ENCODE measurements at regions not wholly inside any gene's neighbourhood (a gene's known extent, or its start where the extent isn't known, plus 50 kb on each side); places are given as distances from the start of the nearest gene placed in this dataset.

DNA sequence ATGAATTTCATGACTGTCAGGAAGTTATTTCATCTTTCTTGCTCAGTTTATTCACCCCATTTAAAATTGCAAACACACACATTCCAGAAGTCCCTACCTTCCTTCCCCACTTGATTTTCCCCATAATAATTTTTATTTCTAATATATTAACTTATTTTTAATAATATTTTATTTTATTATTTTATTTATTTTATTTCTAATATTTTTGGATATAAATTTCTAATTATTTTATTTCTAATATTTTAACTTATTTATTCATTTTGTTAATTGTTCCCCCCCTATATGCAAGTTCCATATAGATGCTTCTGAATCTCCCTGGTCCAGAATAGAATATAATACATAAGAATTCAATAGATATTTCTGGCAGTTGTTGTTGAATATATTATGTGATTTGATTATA, 293.7 kb upstream of the CPEB2 start:
- DNase-seq (ENCODE audit: low spot score): no peak

DNA sequence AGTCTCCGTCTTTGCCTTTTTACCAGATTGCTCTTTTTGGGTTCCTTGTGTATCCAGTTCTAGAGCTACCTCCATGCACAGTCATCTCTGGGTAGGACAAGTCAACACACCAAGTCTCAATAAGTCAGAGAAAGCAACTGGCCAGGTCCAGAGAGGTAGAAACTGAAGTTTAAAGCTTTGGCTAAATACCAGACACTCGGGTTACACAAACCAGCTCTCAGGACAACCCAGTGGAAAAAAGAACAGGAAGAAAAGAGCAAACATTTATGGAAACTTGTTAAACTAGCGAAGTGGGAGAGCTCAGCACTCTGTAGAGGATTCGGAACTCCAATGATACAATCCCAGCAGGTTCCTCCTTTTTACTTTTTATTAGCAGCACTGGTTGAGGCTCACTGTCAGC, 291.0 kb upstream of the CPEB2 start:
- DNase-seq (ENCODE audit: low spot score): no peak

DNA sequence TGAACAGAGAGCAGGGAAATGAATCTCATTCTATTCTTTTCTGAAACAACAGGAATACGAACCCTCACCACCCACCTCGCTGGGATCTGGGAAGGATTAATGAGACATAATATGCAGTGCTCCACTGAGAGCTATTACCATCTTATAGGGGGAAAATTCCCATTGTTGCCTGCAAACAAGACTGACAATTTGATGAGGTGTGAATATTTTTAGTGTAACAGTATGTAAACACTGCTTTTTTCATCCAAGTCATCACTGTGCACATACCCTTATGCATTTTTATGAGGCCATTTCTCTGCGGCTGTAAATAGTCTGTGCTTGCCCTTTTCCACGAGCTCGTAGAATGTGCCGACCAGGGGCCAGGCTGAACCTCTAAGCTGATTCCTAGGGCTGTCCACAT, 285.6 kb upstream of the CPEB2 start:
- DNase-seq (ENCODE audit: low spot score): no peak

- DNase-seq (ENCODE audit: low spot score): no peak
Measured at GRCh38 chr4:14719053-14719452, 283.2 kb upstream of the CPEB2 start.

GRCh38 chr4:14726441-14726840, 275.8 kb upstream of the CPEB2 start:
- no peak for DNase-seq (ENCODE audit: low spot score)

- DNase-seq (ENCODE audit: low spot score): no peak
Measured at GRCh38 chr4:14726877-14727361, 275.4 kb upstream of the CPEB2 start.

DNA sequence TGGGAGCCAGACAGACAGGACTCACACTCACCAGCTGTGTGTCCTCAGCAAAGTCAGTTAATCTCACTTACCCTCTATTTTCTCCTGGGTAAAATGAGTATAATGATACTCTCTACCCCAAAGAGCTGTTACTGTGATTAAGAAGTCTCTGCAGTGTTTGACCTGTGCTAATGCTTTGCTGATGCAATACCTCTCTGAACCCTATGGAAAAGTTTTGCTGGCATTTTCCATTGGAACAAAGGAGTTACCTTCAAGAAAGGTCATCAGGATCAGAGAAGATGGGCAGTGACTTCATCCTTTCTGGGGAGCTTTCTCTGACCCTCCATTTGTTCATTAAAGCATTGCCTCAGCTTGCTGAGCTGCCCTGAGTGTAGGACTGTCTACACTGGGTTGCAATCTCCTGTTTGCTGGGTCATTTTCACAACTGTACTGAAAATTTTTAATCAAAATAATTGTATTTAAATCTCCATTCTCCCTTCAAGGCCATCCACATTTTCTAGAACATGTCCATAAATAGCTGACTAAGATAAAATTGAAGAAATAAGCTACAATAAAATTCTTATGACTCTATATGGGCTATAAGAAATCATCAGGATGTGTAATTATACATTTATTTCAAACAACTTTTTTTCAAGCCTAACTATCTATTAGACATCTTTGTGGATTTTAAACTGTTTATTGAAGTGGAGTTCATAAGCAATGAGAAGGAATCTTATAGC, 272.8 kb upstream of the CPEB2 start:
- no peak for DNase-seq (ENCODE audit: low spot score)

DNA sequence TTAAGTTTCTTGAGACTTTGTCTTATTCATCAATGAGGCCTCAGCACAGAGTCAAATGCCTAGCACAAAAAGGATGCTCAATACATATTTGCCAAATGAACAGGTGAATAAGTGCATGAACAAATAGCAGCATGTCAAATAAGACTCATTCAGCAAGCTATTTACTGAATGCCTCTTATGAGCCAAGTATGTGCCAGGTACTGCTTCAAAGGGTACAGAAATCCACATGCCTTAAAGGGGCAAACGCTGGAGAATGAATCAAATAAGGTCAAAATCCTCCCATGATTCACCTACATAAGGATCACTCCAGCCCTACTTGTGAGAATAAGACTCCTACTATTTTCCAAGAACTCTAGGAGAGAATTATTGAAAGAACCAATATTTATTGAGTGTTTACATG, 260.2 kb upstream of the CPEB2 start:
- no peak for DNase-seq (ENCODE audit: low spot score)

DNA sequence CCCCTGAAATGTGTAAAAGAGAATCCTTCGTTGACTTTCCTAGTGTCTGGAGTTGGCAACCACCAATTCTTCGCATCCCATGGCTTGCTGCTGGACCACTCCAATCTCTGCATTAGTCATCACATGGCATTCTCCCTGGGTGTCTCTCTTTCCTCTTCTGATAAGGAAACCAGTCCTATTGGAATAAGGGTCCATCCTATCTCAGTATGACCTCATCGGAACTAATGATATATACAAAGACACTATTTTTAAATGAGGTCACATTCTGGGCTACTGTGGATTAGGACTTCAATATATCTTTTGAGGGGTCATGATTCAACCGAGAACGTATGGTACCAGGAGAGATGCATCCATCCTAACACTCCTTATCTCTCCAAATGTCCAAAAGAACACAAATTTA, 259.1 kb upstream of the CPEB2 start:
- no peak for DNase-seq (ENCODE audit: low spot score)

DNA sequence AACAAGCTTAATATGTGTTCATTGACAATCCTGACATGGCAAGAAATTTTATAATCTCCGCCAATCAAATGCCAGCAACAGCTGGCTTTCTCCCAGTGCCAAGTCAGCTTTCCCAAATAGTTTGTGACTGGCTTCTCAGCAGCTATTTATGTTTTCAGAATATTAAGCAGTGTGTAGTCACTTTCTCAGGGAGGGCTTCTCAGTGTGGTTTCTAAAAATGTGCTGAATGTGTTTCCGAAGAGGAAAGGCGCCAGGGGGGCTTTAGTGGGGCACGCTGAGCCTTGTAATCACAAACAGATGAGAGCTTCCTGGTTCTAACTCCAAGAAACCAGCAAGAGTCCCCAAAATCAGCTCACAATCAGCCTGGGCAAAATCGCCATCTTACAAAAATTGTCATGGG, 258.7 kb upstream of the CPEB2 start:
- DNase-seq (ENCODE audit: low spot score): no peak

DNA sequence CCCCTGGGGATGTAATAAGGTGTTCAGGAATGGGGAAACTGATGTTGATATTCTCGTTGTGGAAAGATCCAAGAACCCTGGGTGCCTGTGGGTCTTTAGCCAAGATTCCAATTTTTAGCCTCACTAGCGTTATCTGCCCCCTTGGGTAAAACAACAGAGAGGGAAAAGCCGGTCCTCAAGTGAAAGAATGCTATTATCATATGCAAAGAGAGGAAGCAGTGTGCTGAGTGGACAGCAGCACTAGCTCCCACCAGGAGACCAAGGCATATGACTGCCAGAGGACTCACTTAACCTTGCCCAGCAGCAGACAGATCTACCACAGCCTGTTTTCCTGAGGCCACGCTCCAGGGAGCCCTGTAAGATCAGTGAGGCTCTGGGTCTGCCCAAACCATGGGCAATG, 257.9 kb upstream of the CPEB2 start:
- DNase-seq (ENCODE audit: low spot score): no peak

DNA sequence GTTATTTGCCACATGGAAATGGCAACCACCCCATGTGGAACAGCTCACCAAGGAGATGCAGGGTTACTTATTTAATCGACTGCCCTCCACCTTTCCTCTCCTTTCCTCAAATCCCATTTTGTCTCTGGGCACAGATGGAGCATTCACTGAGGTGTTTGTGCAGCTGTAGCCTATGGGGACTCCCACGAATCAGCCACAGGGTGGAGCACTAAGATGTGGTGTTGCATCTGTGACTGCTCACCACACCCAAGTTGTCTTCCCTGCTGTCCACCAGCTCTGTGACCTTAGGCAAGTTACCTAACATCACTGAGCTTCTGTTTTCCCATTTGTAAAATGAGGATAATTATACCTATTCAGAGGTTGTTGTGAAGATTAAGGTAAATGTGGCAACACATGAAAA, 252.4 kb upstream of the CPEB2 start:
- DNase-seq (ENCODE audit: low spot score): peak; percentile 6

DNA sequence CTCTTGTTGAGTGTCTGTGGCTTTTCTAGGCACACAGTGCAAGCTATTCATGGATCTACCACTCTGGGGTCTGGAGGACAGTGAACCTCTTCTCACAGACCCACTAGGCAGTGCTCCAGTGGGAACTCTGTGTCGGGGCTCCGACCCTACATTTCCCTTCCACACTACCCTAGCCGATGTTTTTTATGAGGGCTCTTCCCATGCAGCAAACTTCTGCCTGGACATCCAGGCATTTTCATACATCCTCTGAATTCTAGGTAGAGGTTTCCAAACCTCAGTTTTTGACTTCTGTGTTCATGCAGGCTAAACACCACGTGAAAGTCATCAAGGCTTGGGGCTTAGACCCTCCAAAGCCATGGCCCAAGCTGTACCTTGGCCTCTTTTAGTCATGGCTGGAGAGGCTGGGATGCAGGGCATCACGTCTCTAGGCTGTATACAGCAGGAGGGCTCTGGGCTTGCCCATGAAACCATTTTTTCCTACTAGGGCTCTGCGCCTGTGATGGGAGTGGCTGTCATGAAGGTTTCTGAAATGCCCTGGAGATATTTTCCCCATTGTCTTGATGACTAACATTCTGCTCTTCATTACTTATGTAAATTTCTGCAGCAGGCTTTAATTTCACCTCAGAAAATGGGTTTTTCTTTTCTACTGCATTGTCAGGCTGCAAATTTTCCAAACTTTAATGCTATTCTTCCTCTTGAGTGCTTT, 249.8 kb upstream of the CPEB2 start:
- DNase-seq (ENCODE audit: low spot score): no peak

DNA sequence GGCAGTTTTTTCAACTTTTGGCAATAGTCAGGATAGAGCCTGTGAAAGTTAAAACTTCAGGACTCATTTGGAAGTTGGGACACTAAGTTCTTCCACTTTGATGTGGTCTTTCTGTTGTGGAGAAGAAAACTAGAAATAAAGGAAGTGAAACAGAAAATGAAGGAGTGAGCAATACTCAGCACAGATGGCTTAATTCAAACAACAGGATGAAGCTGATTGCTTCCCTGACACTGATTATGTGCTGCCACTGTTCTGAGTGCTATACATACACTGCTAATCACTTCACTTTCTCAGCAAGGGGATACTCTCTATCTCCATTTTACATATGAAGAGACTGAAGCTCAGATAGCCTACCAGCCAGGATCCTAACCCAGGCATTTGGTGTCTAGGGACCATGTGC, 235.1 kb upstream of the CPEB2 start:
- no peak for DNase-seq (ENCODE audit: low spot score)

DNA sequence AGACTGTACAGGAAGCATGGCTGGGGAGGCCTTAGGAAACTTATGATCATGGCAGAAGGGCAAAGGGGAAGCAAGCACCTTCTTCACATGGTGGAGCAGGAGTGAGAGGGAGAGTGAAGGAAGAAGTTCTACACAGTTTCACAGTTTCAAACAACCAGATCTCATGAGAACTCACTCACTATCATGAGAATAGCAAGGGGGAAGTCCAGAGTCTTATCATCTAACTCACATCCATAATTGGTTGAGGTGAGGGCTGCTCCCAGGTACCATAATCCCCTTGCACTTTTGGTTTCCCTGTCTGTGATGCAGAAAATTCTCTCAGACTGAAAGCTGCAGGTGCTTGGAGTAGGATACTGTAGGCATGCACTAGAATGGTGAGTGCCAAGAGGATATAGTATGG, 233.8 kb upstream of the CPEB2 start:
- no peak for DNase-seq (ENCODE audit: low spot score)

- no peak for DNase-seq (ENCODE audit: low spot score)
Measured at GRCh38 chr4:14769993-14770392, 232.3 kb upstream of the CPEB2 start.

DNA sequence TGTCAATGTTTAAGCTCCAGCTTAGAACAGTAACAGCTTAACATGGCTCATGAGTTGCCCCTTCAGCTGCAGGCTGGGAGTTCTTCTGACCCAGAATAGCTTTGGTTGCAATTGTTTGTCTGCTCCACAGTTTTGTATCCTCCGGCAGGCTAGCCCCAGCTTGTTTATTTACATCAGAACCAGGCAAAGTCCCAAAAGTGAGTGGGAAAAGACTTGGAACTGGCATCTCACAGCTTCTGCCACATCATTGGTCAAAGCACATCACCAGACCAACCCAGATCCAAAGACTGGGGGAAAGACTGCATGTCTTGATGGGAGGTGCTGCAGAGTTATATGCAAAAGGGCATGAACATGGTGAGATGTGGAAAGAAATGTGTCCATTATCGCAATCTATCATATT, 231.2 kb upstream of the CPEB2 start:
- no peak for DNase-seq (ENCODE audit: low spot score)

DNA sequence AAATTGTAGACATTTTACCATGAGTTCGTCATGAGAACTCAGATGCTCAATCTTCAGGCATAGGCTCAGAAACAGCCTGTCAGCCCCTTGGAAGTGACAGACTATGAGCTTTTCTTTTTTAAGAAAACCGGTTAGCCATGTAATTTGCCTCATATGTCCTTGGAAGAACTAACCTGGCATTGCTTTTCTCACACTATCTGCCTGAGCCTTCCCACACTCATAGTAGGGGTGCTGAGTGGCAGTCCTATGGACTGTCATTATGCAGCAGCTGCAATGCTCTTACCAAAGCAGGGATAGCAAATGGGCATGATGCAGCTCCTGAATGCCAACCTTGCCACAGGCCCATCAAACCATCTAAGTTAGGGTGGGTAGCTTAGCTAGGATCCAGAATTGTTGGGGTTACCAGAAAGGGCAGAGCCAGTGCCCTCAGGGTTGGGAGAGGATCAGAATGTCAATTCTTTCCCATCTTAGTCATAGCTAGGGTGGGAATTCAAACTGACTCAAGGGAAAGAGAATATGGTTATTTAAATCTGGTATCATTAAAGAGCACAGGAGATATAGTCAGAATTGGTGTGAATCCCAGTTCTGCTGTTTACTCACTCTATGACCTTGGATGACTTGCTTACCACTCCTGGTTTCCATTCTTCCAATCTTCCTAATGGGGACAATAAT, 230.6 kb upstream of the CPEB2 start:
- DNase-seq (ENCODE audit: low spot score): no peak

DNA sequence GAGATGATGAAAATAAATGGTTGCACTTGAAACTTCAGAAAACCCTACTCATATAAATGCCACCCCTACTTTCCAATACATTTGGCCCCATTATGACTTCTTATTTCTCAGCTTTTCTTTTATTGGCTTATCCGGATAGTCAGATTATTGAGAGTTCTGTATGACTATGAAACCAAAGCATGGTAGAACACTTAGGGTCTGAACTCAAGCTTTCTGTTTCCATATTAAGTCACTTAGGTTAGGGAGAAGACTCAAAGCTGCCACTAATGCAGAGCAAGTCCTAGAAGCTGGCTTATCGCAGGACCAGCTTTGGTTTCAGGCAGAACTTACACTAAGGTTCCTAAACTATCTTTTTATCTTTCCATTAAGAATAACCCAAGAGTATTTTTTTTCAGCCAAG, 229.9 kb upstream of the CPEB2 start:
- DNase-seq (ENCODE audit: low spot score): peak; percentile 12

GRCh38 chr4:14783011-14783877, 219.0 kb upstream of the CPEB2 start:
- peak; percentile 79 for DNase-seq (ENCODE audit: low spot score)

DNA sequence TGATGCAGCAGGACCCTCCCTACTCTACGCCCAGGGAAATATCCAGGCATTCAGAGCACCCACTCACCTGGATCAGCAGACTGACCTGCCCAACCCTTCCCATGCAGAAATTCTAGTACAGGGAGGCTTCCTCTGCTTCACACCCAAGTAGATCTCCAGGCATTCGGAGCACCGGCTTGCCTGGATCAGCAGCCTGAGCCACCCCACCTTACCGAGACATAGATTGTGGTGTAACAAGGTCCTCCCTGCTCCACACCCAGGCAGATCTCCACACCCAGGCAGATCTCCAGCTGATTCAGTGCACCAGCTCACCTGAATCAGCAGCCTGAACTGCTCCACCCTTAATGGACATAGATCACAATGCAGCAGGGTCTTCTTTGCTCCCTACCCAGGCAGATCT, 215.1 kb upstream of the CPEB2 start:
- DNase-seq (ENCODE audit: low spot score): no peak

- DNase-seq (ENCODE audit: low spot score): no peak
Measured at GRCh38 chr4:14787894-14788293, 214.4 kb upstream of the CPEB2 start.
